HG03558 (cell line): ENCODE measurements at regions not wholly inside any gene's neighbourhood (a gene's known extent, or its start where the extent isn't known, plus 50 kb on each side); places are given as distances from the start of the nearest gene placed in this dataset.

Experiments
- ATAC-seq: cut with Tn5 transposase; IDR thresholded peaks from one replicate; pipeline ENCODE4 v1.9.1; 2021; ENCODE audit warnings: moderate number of reproducible peaks; ENCODE audit not compliant: unreplicated experiment; ENCODE audit errors: extremely low read depth

GRCh38 chr5:93809430-93809829 is 68.0 kb upstream of the POU5F2 start:
- ATAC-seq = no peak

GRCh38 chr5:93807846-93808245 is 66.4 kb upstream of the POU5F2 start:
- ATAC-seq = no peak

- no peak for ATAC-seq
Observed at GRCh38 chr5:93805616-93806379, 64.4 kb upstream of the POU5F2 start.

GRCh38 chr5:93800988-93801811 is 59.8 kb upstream of the POU5F2 start:
- peak; percentile 46 for ATAC-seq

GRCh38 chr5:93794954-93795353 is 53.6 kb upstream of the POU5F2 start:
- no peak for ATAC-seq

GRCh38 chr5:93793159-93793781 is 51.9 kb upstream of the POU5F2 start:
- ATAC-seq = no peak

GRCh38 chr5:93791518-93791972 is 50.1 kb upstream of the POU5F2 start:
- ATAC-seq = no peak
